ENCODE measurements at regions not wholly inside any gene's neighbourhood (a gene's known extent, or its start where the extent isn't known, plus 50 kb on each side); places are given as distances from the start of the nearest gene placed in this dataset.

DNA sequence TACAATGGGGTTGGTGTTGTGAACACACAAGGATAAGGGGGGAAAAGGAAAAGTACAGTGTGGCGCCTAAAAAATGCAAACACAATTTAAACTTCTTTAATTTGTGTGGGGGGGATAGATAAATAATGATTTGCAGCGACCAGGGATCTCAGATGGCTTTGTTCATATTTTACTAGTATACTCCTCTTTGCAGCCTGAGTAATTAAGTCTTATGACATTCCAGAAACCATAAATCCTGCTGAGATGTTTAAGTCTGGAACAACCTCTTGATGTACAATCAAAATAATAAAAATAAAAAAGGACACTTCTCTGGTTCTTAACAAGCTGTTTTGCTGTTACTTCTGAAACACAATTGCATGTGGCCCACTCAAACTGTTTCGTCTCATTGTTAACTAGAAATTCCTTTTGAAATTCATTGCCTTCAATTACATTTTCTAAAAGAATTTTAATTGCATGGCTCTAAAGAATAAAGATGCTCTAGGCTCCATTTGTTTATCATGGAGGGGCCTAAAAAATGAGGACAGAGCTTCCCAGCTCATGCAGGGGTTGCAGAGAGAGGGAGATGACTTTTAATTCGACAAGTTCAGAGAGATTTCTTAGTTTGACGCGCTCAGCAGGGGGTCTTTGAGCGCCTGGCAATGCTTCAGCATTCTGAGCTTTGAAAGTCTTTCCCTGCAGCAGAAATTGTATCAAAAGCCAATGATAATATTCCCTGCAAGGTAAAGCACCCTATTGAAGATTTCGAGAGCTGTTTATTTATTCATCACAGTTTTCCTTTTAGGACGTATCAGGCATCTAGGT is 892.4 kb upstream of the TENM3 start:
- Histone ChIP-seq H3K14ac (replicated peaks; ENCODE audit: low read depth, low read length) (no peak overlapping the region), H3K36me3 (ENCODE audit: control insufficient read depth, insufficient read depth, low read length) (no peaks in the 10 kb centered on the region), H3K27ac (ENCODE audit: insufficient read depth, low read length) (no peak overlapping the region), H2BK120ac (ENCODE audit: low read depth, low read length) (no peak overlapping the region), H2BK15ac (ENCODE audit: low read depth, low read length) (no peak overlapping the region), H3K18ac (ENCODE audit: low read depth, low read length) (no peak overlapping the region), H2AK9ac (replicated peaks; ENCODE audit: low read depth, low read length, poor library complexity) (no peak overlapping the region), H3K27me3 (ENCODE audit: control insufficient read depth, insufficient read depth, low read length) (no peaks in the 10 kb centered on the region), H3K9ac (ENCODE audit: low read depth, low read length) (no peak overlapping the region), H4K8ac (ENCODE audit: low read depth in 2 of 2, low read length in 2 of 2) (no peak overlapping the region), H3K4ac (ENCODE audit: low read depth, low read length) (no peak overlapping the region), H3K4me2 (ENCODE audit: low read depth, low read length) (no peak overlapping the region), H3K23ac (ENCODE audit: low read depth, low read length) (no peak overlapping the region), H3K56ac (ENCODE audit: extremely low read depth, insufficient read depth, low read length) (no peak overlapping the region), H2BK5ac (ENCODE audit: low read depth, low read length, poor library complexity, severe bottlenecking) (no peak overlapping the region), H3K9me3 (ENCODE audit: control insufficient read depth, insufficient read depth, low read length) (no peaks in the 10 kb centered on the region), H3K4me3 (ENCODE audit: insufficient read depth, low read depth, low read length) (no peak overlapping the region), H3K79me1 (ENCODE audit: low read depth in 1 of 2, low read length in 2 of 2) (no peaks in the 10 kb centered on the region), H3K9me1 (ENCODE audit: insufficient read depth, low read length) (no peaks in the 10 kb centered on the region), H2AK5ac (ENCODE audit: low read depth, low read length) (no peak overlapping the region), H4K91ac (ENCODE audit: insufficient read depth, low read depth, low read length) (no peak overlapping the region), H3K4me1 (ENCODE audit: control insufficient read depth, insufficient read depth, low read length) (no peaks in the 10 kb centered on the region), H2BK20ac (ENCODE audit: low read depth, low read length) (no peak overlapping the region), H4K5ac (ENCODE audit: low read depth, low read length) (no peak overlapping the region), H2AFZ (replicated peaks; ENCODE audit: low read length, poor library complexity) (no peak overlapping the region), H4K20me1 (ENCODE audit: insufficient read depth, low read length) (no peaks in the 10 kb centered on the region)
- no peak for ATAC-seq (ENCODE audit: low read depth)
- intact Hi-C loops (cut with micrococcal nuclease): no loop called here
- in situ Hi-C loops (cut with MboI; ENCODE audit: low sequenced_read_pairs): no loop called here
- TF ChIP-seq FOS (IDR thresholded peaks at IDR 0.05; ENCODE audit: low read depth, low read length): no peak
- no peak for TF ChIP-seq CHD1 (IDR thresholded peaks at IDR 0.05; ENCODE audit: low read depth, low read length)
- no peak for TF ChIP-seq BHLHE40 (IDR thresholded peaks at IDR 0.05; ENCODE audit: low read depth, low read length)
- TF ChIP-seq RFX5 (IDR thresholded peaks at IDR 0.05; ENCODE audit: low read depth, low read length): no peak
- no peak for TF ChIP-seq RCOR1 (IDR thresholded peaks at IDR 0.05; ENCODE audit: insufficient replicate concordance, low read length)
- TF ChIP-seq NFE2L2 (IDR thresholded peaks at IDR 0.05; ENCODE audit: low read depth, low read length): no peak
- TF ChIP-seq CEBPB (IDR thresholded peaks at IDR 0.05; ENCODE audit: low read depth, low read length): no peak
- TF ChIP-seq POLR2A (IDR thresholded peaks at IDR 0.05; ENCODE audit: low read depth, low read length): no peak
- TF ChIP-seq MXI1 (IDR thresholded peaks at IDR 0.05; ENCODE audit: borderline replicate concordance, low read depth, low read length): no peak
- TF ChIP-seq, protein P1, sequence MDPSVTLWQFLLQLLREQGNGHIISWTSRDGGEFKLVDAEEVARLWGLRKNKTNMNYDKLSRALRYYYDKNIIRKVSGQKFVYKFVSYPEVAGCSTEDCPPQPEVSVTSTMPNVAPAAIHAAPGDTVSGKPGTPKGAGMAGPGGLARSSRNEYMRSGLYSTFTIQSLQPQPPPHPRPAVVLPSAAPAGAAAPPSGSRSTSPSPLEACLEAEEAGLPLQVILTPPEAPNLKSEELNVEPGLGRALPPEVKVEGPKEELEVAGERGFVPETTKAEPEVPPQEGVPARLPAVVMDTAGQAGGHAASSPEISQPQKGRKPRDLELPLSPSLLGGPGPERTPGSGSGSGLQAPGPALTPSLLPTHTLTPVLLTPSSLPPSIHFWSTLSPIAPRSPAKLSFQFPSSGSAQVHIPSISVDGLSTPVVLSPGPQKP (IDR thresholded peaks at IDR 0.05; ENCODE audit: borderline replicate concordance, low read depth, low read length): no peak
- no peak for TF ChIP-seq MAZ (IDR thresholded peaks at IDR 0.05; ENCODE audit: borderline replicate concordance, low read depth, low read length)
- TF ChIP-seq, protein P2, sequence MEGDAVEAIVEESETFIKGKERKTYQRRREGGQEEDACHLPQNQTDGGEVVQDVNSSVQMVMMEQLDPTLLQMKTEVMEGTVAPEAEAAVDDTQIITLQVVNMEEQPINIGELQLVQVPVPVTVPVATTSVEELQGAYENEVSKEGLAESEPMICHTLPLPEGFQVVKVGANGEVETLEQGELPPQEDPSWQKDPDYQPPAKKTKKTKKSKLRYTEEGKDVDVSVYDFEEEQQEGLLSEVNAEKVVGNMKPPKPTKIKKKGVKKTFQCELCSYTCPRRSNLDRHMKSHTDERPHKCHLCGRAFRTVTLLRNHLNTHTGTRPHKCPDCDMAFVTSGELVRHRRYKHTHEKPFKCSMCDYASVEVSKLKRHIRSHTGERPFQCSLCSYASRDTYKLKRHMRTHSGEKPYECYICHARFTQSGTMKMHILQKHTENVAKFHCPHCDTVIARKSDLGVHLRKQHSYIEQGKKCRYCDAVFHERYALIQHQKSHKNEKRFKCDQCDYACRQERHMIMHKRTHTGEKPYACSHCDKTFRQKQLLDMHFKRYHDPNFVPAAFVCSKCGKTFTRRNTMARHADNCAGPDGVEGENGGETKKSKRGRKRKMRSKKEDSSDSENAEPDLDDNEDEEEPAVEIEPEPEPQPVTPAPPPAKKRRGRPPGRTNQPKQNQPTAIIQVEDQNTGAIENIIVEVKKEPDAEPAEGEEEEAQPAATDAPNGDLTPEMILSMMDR (conservative IDR thresholded peaks at IDR 0.05; ENCODE audit: low read depth, low read length): no peak
- TF ChIP-seq, protein P3, sequence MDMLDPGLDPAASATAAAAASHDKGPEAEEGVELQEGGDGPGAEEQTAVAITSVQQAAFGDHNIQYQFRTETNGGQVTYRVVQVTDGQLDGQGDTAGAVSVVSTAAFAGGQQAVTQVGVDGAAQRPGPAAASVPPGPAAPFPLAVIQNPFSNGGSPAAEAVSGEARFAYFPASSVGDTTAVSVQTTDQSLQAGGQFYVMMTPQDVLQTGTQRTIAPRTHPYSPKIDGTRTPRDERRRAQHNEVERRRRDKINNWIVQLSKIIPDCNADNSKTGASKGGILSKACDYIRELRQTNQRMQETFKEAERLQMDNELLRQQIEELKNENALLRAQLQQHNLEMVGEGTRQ (IDR thresholded peaks at IDR 0.05; ENCODE audit: low read depth, low read length): no peak
- no peak for TF ChIP-seq SMC3 (IDR thresholded peaks at IDR 0.05; ENCODE audit: low read depth, low read length)
- TF ChIP-seq MAFK (IDR thresholded peaks at IDR 0.05; ENCODE audit: low read depth, low read length): no peak
- CTCF ChIA-PET: no interaction called here
- no peak for DNase-seq
- 17% methylated on average over 1 of the region's 9 CpGs; no CpG with 5 or more reads in 1 of the 2 experiments for WGBS, 2 experiments (ENCODE audit: extremely low coverage in 2 of 2, insufficient read length in 1 of 2)
- POLR2A ChIA-PET (ENCODE audit: unreplicated experiment): no interaction called here
- dilution Hi-C loops (cut with HindIII; ENCODE audit: low sequenced_read_pairs, unreplicated experiment): no loop called here
- BruUV-seq (replicated peaks): no TSS peak

All from IMR-90 (cell line).